Stimulated activated CD4-positive, alpha-beta T cell treated with anti-CD3 and anti-CD28 coated beads, Interleukin-1b, Interleukin-23, amount 100 ng/mL, for 1 hour (primary cell): ENCODE measurements at regions not wholly inside any gene's neighbourhood (a gene's known extent, or its start where the extent isn't known, plus 50 kb on each side); places are given as distances from the start of the nearest gene placed in this dataset.

ENCODE experiments used
- DNase-seq, 2 donors: peaks; one replicate each; pipeline ENCODE4 v3.0.0-alpha.2; 2020; ENCODE audit warnings: low read depth in 2 of 2

- DNase-seq, result no peak
These were observed 301.4 kb downstream of the MAF start for GRCh38 chr16:79298894-79299799.

GRCh38 chr16:79298476-79298875 is 302.1 kb downstream of the MAF start:
- no peak for DNase-seq

- DNase-seq, result no peak
These were observed 302.7 kb downstream of the MAF start for GRCh38 chr16:79297805-79298204.

GRCh38 chr16:79297296-79297695 is 303.2 kb downstream of the MAF start:
- no peak for DNase-seq

GRCh38 chr16:79296491-79296890 is 304.0 kb downstream of the MAF start:
- no peak for DNase-seq

- DNase-seq, result no peak
These were observed 304.8 kb downstream of the MAF start for GRCh38 chr16:79295746-79296145.

GRCh38 chr16:79295162-79295561 is 305.4 kb downstream of the MAF start:
- DNase-seq, result no peak

GRCh38 chr16:79294568-79294967 is 306.0 kb downstream of the MAF start:
- no peak for DNase-seq

- no peak for DNase-seq
These were observed 306.6 kb downstream of the MAF start for GRCh38 chr16:79293836-79294460.

- DNase-seq, result no peak
These were observed 312.5 kb downstream of the MAF start for GRCh38 chr16:79288066-79288465.

GRCh38 chr16:79287424-79287917 is 313.1 kb downstream of the MAF start:
- DNase-seq, result no peak

- DNase-seq, result no peak
These were observed 313.7 kb downstream of the MAF start for GRCh38 chr16:79286646-79287423.

- no peak for DNase-seq
These were observed 315.8 kb downstream of the MAF start for GRCh38 chr16:79284766-79285165.

- no peak for DNase-seq
These were observed 317.0 kb downstream of the MAF start for GRCh38 chr16:79283578-79283977.

GRCh38 chr16:79282806-79283205 is 317.7 kb downstream of the MAF start:
- DNase-seq, result no peak

- peak; percentile 12 to 27 for DNase-seq
These were observed 322.0 kb downstream of the MAF start for GRCh38 chr16:79278506-79278905.

GRCh38 chr16:79276501-79276900 is 324.0 kb downstream of the MAF start:
- no peak for DNase-seq

GRCh38 chr16:79274264-79274663 is 326.3 kb downstream of the MAF start:
- DNase-seq, result no peak

- DNase-seq, result no peak
These were observed 328.4 kb downstream of the MAF start for GRCh38 chr16:79272141-79272577.

- DNase-seq, result no peak
These were observed 329.0 kb downstream of the MAF start for GRCh38 chr16:79271583-79271982.

GRCh38 chr16:79270011-79270410 is 330.5 kb downstream of the MAF start:
- no peak for DNase-seq

- peak in 1 of 2 donors; percentile 27 for DNase-seq
These were observed 331.2 kb downstream of the MAF start for GRCh38 chr16:79269211-79269863.
